ENCODE measurements at regions not wholly inside any gene's neighbourhood (a gene's known extent, or its start where the extent isn't known, plus 50 kb on each side); places are given as distances from the start of the nearest gene placed in this dataset.

GRCh38 chr1:193348769-193349535 lies 162.5 kb upstream of the B3GALT2 start:
- H3K4me3 ChIP-seq (ENCODE audit: low read depth, low read length), result no peak overlapping the region
- ChIA-PET POLR2A (interaction anchor here (1.9 kb wide), 1 partner anchor 13 kb away, joined by 6 read pairs; no protein-coding TSS in a partner anchor), CTCF (interaction anchor here (1.5 to 2.2 kb wide), 2 partner anchors 10 to 158 kb away, joined by 7 to 11 read pairs; no protein-coding TSS in a partner anchor)
- TF ChIP-seq CTCF (IDR thresholded peaks at IDR 0.05; ENCODE audit: insufficient read depth, low read length, missing control alignments), result no peak
- no peak for DNase-seq (ENCODE audit: low read depth, low spot score)

GRCh38 chr1:193348091-193348768 lies 161.8 kb upstream of the B3GALT2 start:
- ChIA-PET CTCF (interaction anchor here (1.5 to 2.2 kb wide), 2 partner anchors 10 to 158 kb away, joined by 7 to 11 read pairs; no protein-coding TSS in a partner anchor), POLR2A (interaction anchor here (1.9 kb wide), 1 partner anchor 13 kb away, joined by 6 read pairs; no protein-coding TSS in a partner anchor)
- no peak for TF ChIP-seq CTCF (IDR thresholded peaks at IDR 0.05; ENCODE audit: insufficient read depth, low read length, missing control alignments)
- peak; percentile 26 for DNase-seq (ENCODE audit: low read depth, low spot score)
- H3K4me3 ChIP-seq (ENCODE audit: low read depth, low read length), result no peak overlapping the region

- ChIA-PET CTCF (interaction anchor here (1.1 kb wide), 1 partner anchor 197 kb away, joined by 3 read pairs; no protein-coding TSS in a partner anchor), POLR2A (no interaction called here)
- TF ChIP-seq CTCF (IDR thresholded peaks at IDR 0.05; ENCODE audit: insufficient read depth, low read length, missing control alignments), result no peak
- no peak for DNase-seq (ENCODE audit: low read depth, low spot score)
- H3K4me3 ChIP-seq (ENCODE audit: low read depth, low read length), result no peak overlapping the region
These were observed 159.7 kb upstream of the B3GALT2 start for GRCh38 chr1:193346085-193346484.

- CTCF ChIA-PET, result interaction anchor here (0.9 kb wide), 1 partner anchor 161 kb away, joined by 3 read pairs; no protein-coding TSS in a partner anchor
- no peak for TF ChIP-seq CTCF (IDR thresholded peaks at IDR 0.05; ENCODE audit: insufficient read depth, low read length, missing control alignments)
These were observed 156.4 kb upstream of the B3GALT2 start for GRCh38 chr1:193342811-193343210.

GRCh38 chr1:193340331-193340730 lies 153.9 kb upstream of the B3GALT2 start:
- TF ChIP-seq CTCF (IDR thresholded peaks at IDR 0.05; ENCODE audit: insufficient read depth, low read length, missing control alignments), result no peak
- no peak for DNase-seq (ENCODE audit: low read depth, low spot score)
- POLR2A ChIA-PET, result no interaction called here
- CTCF ChIA-PET, result interaction anchor here (1.1 to 5.4 kb wide), 2 partner anchors 155 to 159 kb away, joined by 3 to 38 read pairs; partner anchors contain the start of gene B3GALT2
- no peak overlapping the region for H3K4me3 ChIP-seq (ENCODE audit: low read depth, low read length)

More at GRCh38 chr1:193342811-193343210, 156.4 kb upstream of the B3GALT2 start:
- DNase-seq (ENCODE audit: low read depth, low spot score), result no peak
- no peak overlapping the region for H3K4me3 ChIP-seq (ENCODE audit: low read depth, low read length)
- POLR2A ChIA-PET, result no interaction called here

- no peak for TF ChIP-seq CTCF (IDR thresholded peaks at IDR 0.05; ENCODE audit: insufficient read depth, low read length, missing control alignments)
- ChIA-PET POLR2A (no interaction called here), CTCF (interaction anchor here (0.8 to 5.4 kb wide), 5 partner anchors 9 to 196 kb away, joined by 3 to 38 read pairs (median 11); partner anchors contain the start of gene B3GALT2)
- no peak for DNase-seq (ENCODE audit: low read depth, low spot score)
- H3K4me3 ChIP-seq (ENCODE audit: low read depth, low read length), result no peak overlapping the region
These were observed 153.0 kb upstream of the B3GALT2 start for GRCh38 chr1:193339401-193339800.

All from AG04449 (cell line).